Ascending aorta (tissue), 2 donors: ENCODE measurements at regions not wholly inside any gene's neighbourhood (a gene's known extent, or its start where the extent isn't known, plus 50 kb on each side); places are given as distances from the start of the nearest gene placed in this dataset.

Source experiments
- DNase-seq, 2 donors: peaks; one replicate each; pipeline ENCODE4 v3.0.0-alpha.2; 2019; ENCODE audit warnings: low spot score in 2 of 2
- H3K27ac ChIP-seq, 2 donors: fragments of 200-600 bp; sonication (generic); one replicate each; pipeline ENCODE4 v1.5.1; 2016 to 2017; ENCODE audit warnings: mild to moderate bottlenecking in 1 of 2
- H3K27me3 ChIP-seq: fragments of 200-600 bp; sonication (generic); one replicate; pipeline ENCODE4 v1.5.1; 2017
- H3K36me3 ChIP-seq, 2 donors: fragments of 200-600 bp; sonication (generic); one replicate each; pipeline ENCODE4 v1.5.1; 2016
- H3K4me1 ChIP-seq, 2 donors: fragments of 200-600 bp; sonication (generic); one replicate each; pipeline ENCODE4 v1.5.1; 2016 to 2017; ENCODE audit warnings: mild to moderate bottlenecking in 1 of 2
- H3K4me3 ChIP-seq, 2 donors: fragments of 200-600 bp; sonication (generic); one replicate each; pipeline ENCODE4 v1.5.1; 2016 to 2017; ENCODE audit warnings: mild to moderate bottlenecking in 1 of 2
- H3K9me3 ChIP-seq, 2 donors: fragments of 200-600 bp; sonication (generic); one replicate each; pipeline ENCODE4 v1.5.1; 2016
- CTCF ChIP-seq, 3 experiments: fragments of 200-600 bp in 2 of 3; fragments of 450-650 bp in 1 of 3; sonication (generic) in 2 of 3; IDR thresholded peaks; one replicate each; pipeline ENCODE4 v1.5.1; 2016 to 2019; ENCODE audit warnings: antibody characterized with exemption in 3 of 3, mild to moderate bottlenecking in 1 of 3, moderate library complexity in 1 of 3
- intact Hi-C: fragments of 100-400 bp; cut with DNase I; formaldehyde crosslinking; loops from one replicate; pipeline ENCODE4 v1.15.1; 2023

- no peak overlapping the region for H3K4me3 ChIP-seq
- DNase-seq = no peak
- no peak for TF ChIP-seq CTCF (IDR thresholded peaks at IDR 0.05)
- intact Hi-C loops = no loop called here
- H3K9me3 ChIP-seq = no peaks in the 10 kb centered on the region
- no peaks in the 10 kb centered on the region for H3K36me3 ChIP-seq
- H3K27ac ChIP-seq = no peak overlapping the region
- H3K4me1 ChIP-seq = no peaks in the 10 kb centered on the region
- no peaks in the 10 kb centered on the region for H3K27me3 ChIP-seq
Measured at GRCh38 chr2:10232096-10232815, 70.4 kb upstream of the HPCAL1 start.

GRCh38 chr2:10233131-10234012, 69.3 kb upstream of the HPCAL1 start:
- no peaks in the 10 kb centered on the region for H3K4me1 ChIP-seq
- DNase-seq = no peak
- no peak for TF ChIP-seq CTCF (IDR thresholded peaks at IDR 0.05)
- H3K27ac ChIP-seq = no peak overlapping the region
- no peaks in the 10 kb centered on the region for H3K36me3 ChIP-seq
- H3K4me3 ChIP-seq = no peak overlapping the region
- H3K9me3 ChIP-seq = no peaks in the 10 kb centered on the region
- no peaks in the 10 kb centered on the region for H3K27me3 ChIP-seq
- intact Hi-C loops = no loop called here

- DNase-seq = no peak
- H3K27me3 ChIP-seq = no peaks in the 10 kb centered on the region
- no peak overlapping the region for H3K4me3 ChIP-seq
- no peak for TF ChIP-seq CTCF (IDR thresholded peaks at IDR 0.05)
- H3K9me3 ChIP-seq = no peaks in the 10 kb centered on the region
- no peaks in the 10 kb centered on the region for H3K36me3 ChIP-seq
- H3K4me1 ChIP-seq = no peaks in the 10 kb centered on the region
- no peak overlapping the region for H3K27ac ChIP-seq
- intact Hi-C loops = no loop called here
Measured at GRCh38 chr2:10234013-10234306, 68.7 kb upstream of the HPCAL1 start.

- no peaks in the 10 kb centered on the region for H3K36me3 ChIP-seq
- intact Hi-C loops = no loop called here
- DNase-seq = no peak
- no peak overlapping the region for H3K4me3 ChIP-seq
- no peaks in the 10 kb centered on the region for H3K4me1 ChIP-seq
- H3K27me3 ChIP-seq = no peaks in the 10 kb centered on the region
- no peaks in the 10 kb centered on the region for H3K9me3 ChIP-seq
- TF ChIP-seq CTCF (IDR thresholded peaks at IDR 0.05) = no peak
- no peak overlapping the region for H3K27ac ChIP-seq
Measured at GRCh38 chr2:10234409-10235094, 68.2 kb upstream of the HPCAL1 start.

GRCh38 chr2:10235099-10235908, 67.4 kb upstream of the HPCAL1 start:
- H3K9me3 ChIP-seq = no peaks in the 10 kb centered on the region
- H3K36me3 ChIP-seq = no peaks in the 10 kb centered on the region
- H3K27me3 ChIP-seq = no peaks in the 10 kb centered on the region
- TF ChIP-seq CTCF (IDR thresholded peaks at IDR 0.05) = no peak
- H3K27ac ChIP-seq = no peak overlapping the region
- DNase-seq = no peak
- no peaks in the 10 kb centered on the region for H3K4me1 ChIP-seq
- H3K4me3 ChIP-seq = no peak overlapping the region
- intact Hi-C loops = no loop called here
